PFSK-1 (cell line): ENCODE measurements at regions not wholly inside any gene's neighbourhood (a gene's known extent, or its start where the extent isn't known, plus 50 kb on each side); places are given as distances from the start of the nearest gene placed in this dataset.

Source experiments
- POLR2AphosphoS5 ChIP-seq: IDR thresholded peaks from 2 replicates; pipeline ENCODE4 v1.6.1; 2012; ENCODE audit warnings: low read depth, mild to moderate bottlenecking, control low read depth, low read length, moderate library complexity
- REST ChIP-seq, 2 experiments: IDR thresholded peaks; 2 replicates each; pipeline versions ENCODE4 v1.6.1 to v1.8.0; 2011 to 2012; ENCODE audit warnings: low read depth in 2 of 2, low read length in 2 of 2, control low read depth in 1 of 2, inconsistent platforms in 1 of 2, mild to moderate bottlenecking in 1 of 2, moderate library complexity in 1 of 2; ENCODE audit not compliant: insufficient read depth in 1 of 2
- SIN3A ChIP-seq: IDR thresholded peaks from 2 replicates; pipeline ENCODE4 v1.6.1; 2012; ENCODE audit warnings: mild to moderate bottlenecking, low read length, moderate library complexity, borderline replicate concordance; ENCODE audit not compliant: insufficient read depth
- TAF1 ChIP-seq: IDR thresholded peaks from 2 replicates; pipeline ENCODE4 v1.6.1; 2012; ENCODE audit warnings: low read length, control low read depth, borderline replicate concordance; ENCODE audit not compliant: insufficient read depth

DNA sequence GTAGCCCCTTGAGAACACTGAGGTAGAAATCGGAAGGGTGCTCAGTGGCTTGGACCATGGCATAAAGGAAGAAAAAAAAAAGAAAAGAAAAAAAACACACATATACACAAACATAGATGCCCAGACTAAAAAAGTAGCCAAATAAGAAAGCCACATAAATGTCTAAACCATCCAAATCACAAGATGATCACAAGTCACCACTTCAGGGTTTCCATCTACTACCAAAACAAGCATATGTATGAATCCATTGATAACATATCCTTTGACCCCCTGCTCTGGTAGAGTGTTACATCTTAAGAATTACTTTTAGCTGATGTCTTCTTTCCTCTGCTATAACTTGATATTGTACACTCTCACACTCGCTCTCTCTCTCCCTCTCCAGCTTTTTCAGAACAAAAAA, 245.9 kb downstream of the AHR start:
- TF ChIP-seq POLR2AphosphoS5 (no peak), TAF1 (no peak), SIN3A (no peak), REST (IDR thresholded peaks at IDR 0.05; ENCODE audit: insufficient read depth in 1 of 2, low read depth in 2 of 2, low read length in 2 of 2) (no peak)
